HG03575 (cell line): ENCODE measurements at regions not wholly inside any gene's neighbourhood (a gene's known extent, or its start where the extent isn't known, plus 50 kb on each side); places are given as distances from the start of the nearest gene placed in this dataset.

Experiments used
- ATAC-seq: cut with Tn5 transposase; IDR thresholded peaks from one replicate; pipeline ENCODE4 v1.9.1; 2021; ENCODE audit not compliant: unreplicated experiment, insufficient number of reproducible peaks, low FRiP score; ENCODE audit errors: extremely low read depth

DNA sequence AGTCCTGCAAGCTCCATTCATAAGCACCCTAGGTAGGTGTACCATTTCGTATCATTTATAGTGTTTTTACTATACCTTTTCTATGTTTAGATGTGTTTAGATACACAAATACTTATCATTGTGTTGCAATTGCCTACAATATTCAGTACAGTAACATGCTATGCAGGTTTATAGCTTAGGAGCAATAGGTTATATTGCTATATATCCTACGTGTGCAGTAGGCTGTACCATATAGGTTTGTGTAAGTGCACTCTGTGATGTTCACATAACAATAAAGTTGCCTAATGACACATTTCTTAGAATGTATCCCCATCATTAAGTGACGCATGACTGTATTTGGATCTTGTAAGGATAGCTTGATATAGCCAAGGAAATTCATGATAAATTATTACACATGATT lies 88.6 kb upstream of the CDH20 start:
- ATAC-seq, result no peak

DNA sequence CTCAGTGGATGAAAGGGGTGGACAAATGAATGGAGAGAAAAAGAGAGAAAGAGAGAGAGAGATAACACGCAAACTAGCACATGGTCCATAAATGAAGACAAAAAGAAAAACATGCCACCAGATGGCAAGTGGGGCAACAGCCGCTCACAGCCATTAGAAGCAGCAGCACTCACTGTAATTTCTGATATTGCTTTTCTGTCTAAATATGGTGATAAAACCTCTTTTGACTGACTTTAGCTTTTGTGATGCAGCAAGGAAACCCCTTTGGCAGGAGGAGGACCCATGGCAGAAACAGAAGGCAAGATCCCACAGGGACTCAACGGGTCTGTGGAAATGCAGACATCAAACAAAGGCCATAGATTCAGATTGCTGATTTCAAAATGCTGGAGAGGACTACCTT lies 88.0 kb upstream of the CDH20 start:
- no peak for ATAC-seq

- ATAC-seq, result no peak
These were observed 84.6 kb upstream of the CDH20 start for GRCh38 chr18:61248589-61248988.

DNA sequence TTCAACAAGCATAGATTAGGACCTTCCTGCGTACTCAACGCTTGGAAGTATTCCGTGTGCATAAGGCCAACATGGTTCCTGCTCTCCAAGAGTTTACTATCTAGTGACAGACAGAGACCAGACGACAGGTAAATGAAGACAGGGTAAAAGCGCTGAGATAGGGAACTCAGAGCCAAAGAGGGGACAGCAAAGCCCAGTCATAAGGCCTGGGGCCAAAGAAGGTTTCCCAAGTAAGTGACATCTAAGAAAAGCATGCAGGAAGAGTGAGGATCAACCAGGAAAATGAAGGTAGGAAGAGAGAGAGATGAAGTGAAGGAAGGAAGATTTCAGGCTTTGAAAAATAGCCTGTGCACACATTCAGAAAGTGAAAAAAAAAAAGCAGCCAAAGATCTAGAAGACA lies 76.9 kb upstream of the CDH20 start:
- ATAC-seq, result no peak

DNA sequence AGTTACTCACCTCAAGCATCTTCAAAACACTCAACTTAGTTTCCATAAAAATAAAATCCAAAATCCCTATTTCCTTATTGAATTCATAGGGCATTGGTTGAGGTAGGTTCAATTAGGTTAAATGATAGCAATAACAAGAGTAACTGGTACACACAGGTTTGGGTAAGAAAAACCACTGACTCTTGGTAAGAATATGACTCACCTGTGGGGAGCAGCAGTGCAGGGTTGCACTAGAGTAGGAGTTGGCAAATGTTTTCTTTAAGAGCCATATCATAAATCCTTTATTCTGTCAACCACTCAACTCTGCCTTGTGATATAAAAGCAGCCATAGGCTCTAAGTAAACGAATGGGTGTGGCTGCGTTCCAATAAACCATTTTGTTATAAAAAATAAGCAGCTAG lies 71.4 kb upstream of the CDH20 start:
- ATAC-seq, result no peak

- no peak for ATAC-seq
These were observed 60.4 kb upstream of the CDH20 start for GRCh38 chr18:61272793-61273192.

- no peak for ATAC-seq
These were observed 59.7 kb upstream of the CDH20 start for GRCh38 chr18:61273533-61273932.

- no peak for ATAC-seq
These were observed 58.7 kb upstream of the CDH20 start for GRCh38 chr18:61274416-61274960.

- no peak for ATAC-seq
These were observed 55.4 kb upstream of the CDH20 start for GRCh38 chr18:61277808-61278207.

DNA sequence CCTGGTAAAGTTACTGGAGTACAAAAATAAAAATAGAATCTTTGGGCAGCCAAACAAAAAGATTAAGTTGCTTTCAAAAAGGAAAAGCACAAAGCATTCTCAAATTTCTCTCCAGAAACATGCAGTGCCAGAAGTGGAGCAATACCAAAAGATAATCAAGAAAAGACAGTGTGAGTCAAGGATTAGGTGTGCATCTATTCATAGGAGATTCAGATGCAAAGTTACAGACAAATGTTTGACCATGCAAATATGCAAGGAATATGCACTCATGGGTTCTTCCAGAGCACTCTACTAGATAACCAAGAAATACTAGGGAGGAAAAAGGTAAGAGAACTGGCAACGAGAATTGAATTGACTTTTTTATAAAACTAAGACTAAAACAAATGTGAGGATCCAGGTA lies 51.8 kb upstream of the CDH20 start:
- no peak for ATAC-seq

DNA sequence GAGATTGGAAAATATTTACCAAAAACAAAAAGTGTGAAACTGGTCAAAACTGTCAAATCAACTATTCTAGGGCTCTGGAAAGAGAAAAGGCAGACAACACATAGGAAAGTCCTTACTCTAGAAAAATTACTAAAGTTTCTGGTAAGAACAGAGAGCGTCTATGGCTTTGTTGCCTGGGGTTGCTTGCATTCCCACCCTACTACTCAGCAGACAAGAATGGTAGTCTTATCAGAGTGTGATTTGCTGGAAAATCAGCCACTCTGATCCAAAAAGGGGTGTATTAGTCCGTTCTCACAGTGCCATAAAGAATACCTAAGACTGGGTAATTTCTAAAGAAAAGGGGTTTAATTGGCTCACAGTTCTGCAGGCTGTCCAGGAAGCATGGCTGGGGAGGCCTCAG lies 50.3 kb upstream of the CDH20 start:
- ATAC-seq, result no peak
